Astrocyte (in vitro differentiated cells and primary cell): ENCODE measurements at regions not wholly inside any gene's neighbourhood (a gene's known extent, or its start where the extent isn't known, plus 50 kb on each side); places are given as distances from the start of the nearest gene placed in this dataset.

Source experiments
- DNase-seq: peaks from one replicate; pipeline ENCODE4 v3.0.0-alpha.2; 2010; ENCODE audit warnings: low read depth
- FAIRE-seq: peaks from 2 replicates; lab custom pipeline; 2011; peaks lifted over from hg19 to GRCh38; lab: Jason Lieb, UNC
- H2AFZ ChIP-seq: 2 replicates; pipeline ENCODE4 v1.6.0; 2012; ENCODE audit warnings: low read depth, low read length, inconsistent platforms
- H3K27ac ChIP-seq: 2 replicates; pipeline ENCODE4 v1.5.1; 2011; ENCODE audit warnings: low read depth, low read length, inconsistent platforms
- H3K27me3 ChIP-seq: 2 replicates; pipeline ENCODE4 v1.6.0; 2011; ENCODE audit warnings: low read length, inconsistent platforms; ENCODE audit not compliant: insufficient read depth
- H3K36me3 ChIP-seq: 2 replicates; pipeline ENCODE4 v1.5.1; 2011; ENCODE audit warnings: low read length, inconsistent platforms; ENCODE audit not compliant: insufficient read depth
- H3K4me1 ChIP-seq: 2 replicates; pipeline ENCODE4 v1.5.1; 2011; ENCODE audit warnings: low read length, inconsistent platforms; ENCODE audit not compliant: insufficient read depth
- H3K4me2 ChIP-seq: 2 replicates; pipeline ENCODE4 v1.6.0; 2012; ENCODE audit warnings: low read length, inconsistent platforms
- H3K4me3 ChIP-seq: 2 replicates; pipeline ENCODE4 v1.5.1; 2011; ENCODE audit warnings: low read depth, mild to moderate bottlenecking, low read length, inconsistent platforms; ENCODE audit not compliant: insufficient read depth
- H3K79me2 ChIP-seq: 2 replicates; pipeline ENCODE4 v1.6.0; 2012; ENCODE audit warnings: mild to moderate bottlenecking, low read length, inconsistent platforms; ENCODE audit not compliant: insufficient read depth
- H3K9ac ChIP-seq: 2 replicates; pipeline ENCODE4 v1.6.0; 2012; ENCODE audit warnings: mild to moderate bottlenecking, low read length, inconsistent platforms
- H3K9me3 ChIP-seq: 2 replicates; pipeline ENCODE4 v1.5.1; 2012; ENCODE audit warnings: low read depth, mild to moderate bottlenecking, low read length, inconsistent platforms; ENCODE audit not compliant: insufficient read depth
- H4K20me1 ChIP-seq: 2 replicates; pipeline ENCODE4 v1.6.0; 2012; ENCODE audit warnings: low read length, inconsistent platforms; ENCODE audit not compliant: insufficient read depth
- H3K27ac Mint-ChIP-seq: one replicate; pipeline ENCODE4 v1.8.0; 2021; ENCODE audit warnings: mild to moderate bottlenecking, mixed read lengths; ENCODE audit not compliant: unreplicated experiment
- H3K27me3 Mint-ChIP-seq: one replicate; pipeline ENCODE4 v1.8.0; 2021; ENCODE audit warnings: low read depth, mixed read lengths; ENCODE audit not compliant: unreplicated experiment
- H3K36me3 Mint-ChIP-seq: one replicate; pipeline ENCODE4 v1.8.0; 2021; ENCODE audit warnings: low read depth, mixed read lengths; ENCODE audit not compliant: unreplicated experiment
- H3K4me1 Mint-ChIP-seq: one replicate; pipeline ENCODE4 v1.8.0; 2021; ENCODE audit warnings: low read depth, mixed read lengths; ENCODE audit not compliant: unreplicated experiment
- H3K4me3 Mint-ChIP-seq: one replicate; pipeline ENCODE4 v1.8.0; 2021; ENCODE audit warnings: mild to moderate bottlenecking, moderate library complexity, mixed read lengths; ENCODE audit not compliant: unreplicated experiment
- H3K9me3 Mint-ChIP-seq: one replicate; pipeline ENCODE4 v1.8.0; 2021; ENCODE audit warnings: mild to moderate bottlenecking, mixed read lengths; ENCODE audit not compliant: unreplicated experiment
- EZH2 ChIP-seq: IDR thresholded peaks from 2 replicates; pipeline ENCODE4 v1.6.1; 2012; ENCODE audit warnings: mild to moderate bottlenecking, low read length, inconsistent platforms; ENCODE audit not compliant: insufficient read depth
- TF ChIP-seq, protein P1 (sequence below): IDR thresholded peaks from 2 replicates; pipeline ENCODE4 v1.5.1; 2011; ENCODE audit warnings: low read depth, mild to moderate bottlenecking, inconsistent platforms, low read length, moderate library complexity; ENCODE audit not compliant: insufficient read depth

DNA sequence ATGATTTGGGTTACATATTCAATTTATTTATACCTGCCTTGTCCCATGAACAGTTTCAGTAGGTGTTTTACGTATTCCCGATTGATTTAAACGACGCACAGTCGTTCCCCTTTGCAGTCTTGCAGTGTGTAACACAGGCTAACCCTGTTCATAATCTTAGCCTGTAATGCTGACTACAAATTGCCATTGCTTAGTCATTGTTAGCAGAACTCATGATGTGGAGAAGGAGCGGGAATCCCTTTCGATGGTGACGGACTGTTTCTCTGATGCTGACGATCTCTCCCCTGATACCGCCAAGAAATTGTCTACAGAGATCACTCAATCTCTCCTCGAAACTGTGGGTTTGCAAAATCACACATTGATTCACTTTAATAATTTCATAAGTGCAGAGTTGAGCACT, 93.2 kb downstream of the MRPL36 start:
- Histone ChIP-seq H3K79me2 (no peaks in the 10 kb centered on the region), H3K27ac (no peak overlapping the region), H3K9ac (no peak overlapping the region), H3K36me3 (no peaks in the 10 kb centered on the region), H3K4me2 (no peak overlapping the region), H4K20me1 (no peaks in the 10 kb centered on the region), H3K9me3 (peaks cover 5% of the 10 kb centered on the region), H3K4me1 (no peaks in the 10 kb centered on the region), H3K27me3 (no peaks in the 10 kb centered on the region), H3K4me3 (no peak overlapping the region), H2AFZ (no peak overlapping the region)
- DNase-seq = no peak
- Mint-ChIP-seq H3K4me3 (no peak overlapping the region), H3K36me3 (no peaks in the 10 kb centered on the region), H3K4me1 (no peaks in the 10 kb centered on the region), H3K27me3 (peaks cover 25% of the 10 kb centered on the region), H3K27ac (no peak overlapping the region), H3K9me3 (peaks cover 6% of the 10 kb centered on the region)
- FAIRE-seq = no peak
- no peak for TF ChIP-seq EZH2
- TF ChIP-seq, protein P1, sequence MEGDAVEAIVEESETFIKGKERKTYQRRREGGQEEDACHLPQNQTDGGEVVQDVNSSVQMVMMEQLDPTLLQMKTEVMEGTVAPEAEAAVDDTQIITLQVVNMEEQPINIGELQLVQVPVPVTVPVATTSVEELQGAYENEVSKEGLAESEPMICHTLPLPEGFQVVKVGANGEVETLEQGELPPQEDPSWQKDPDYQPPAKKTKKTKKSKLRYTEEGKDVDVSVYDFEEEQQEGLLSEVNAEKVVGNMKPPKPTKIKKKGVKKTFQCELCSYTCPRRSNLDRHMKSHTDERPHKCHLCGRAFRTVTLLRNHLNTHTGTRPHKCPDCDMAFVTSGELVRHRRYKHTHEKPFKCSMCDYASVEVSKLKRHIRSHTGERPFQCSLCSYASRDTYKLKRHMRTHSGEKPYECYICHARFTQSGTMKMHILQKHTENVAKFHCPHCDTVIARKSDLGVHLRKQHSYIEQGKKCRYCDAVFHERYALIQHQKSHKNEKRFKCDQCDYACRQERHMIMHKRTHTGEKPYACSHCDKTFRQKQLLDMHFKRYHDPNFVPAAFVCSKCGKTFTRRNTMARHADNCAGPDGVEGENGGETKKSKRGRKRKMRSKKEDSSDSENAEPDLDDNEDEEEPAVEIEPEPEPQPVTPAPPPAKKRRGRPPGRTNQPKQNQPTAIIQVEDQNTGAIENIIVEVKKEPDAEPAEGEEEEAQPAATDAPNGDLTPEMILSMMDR = no peak

GRCh38 chr5:1706021-1706420, 93.6 kb downstream of the MRPL36 start:
- Histone ChIP-seq H3K9ac (no peak overlapping the region), H3K9me3 (peaks cover 5% of the 10 kb centered on the region), H3K36me3 (no peaks in the 10 kb centered on the region), H2AFZ (no peak overlapping the region), H3K27ac (no peak overlapping the region), H3K4me1 (no peaks in the 10 kb centered on the region), H3K27me3 (no peaks in the 10 kb centered on the region), H3K4me2 (no peak overlapping the region), H4K20me1 (no peaks in the 10 kb centered on the region), H3K4me3 (no peak overlapping the region), H3K79me2 (no peaks in the 10 kb centered on the region)
- FAIRE-seq (no peak), DNase-seq (no peak)
- Mint-ChIP-seq H3K27me3 (peaks cover 25% of the 10 kb centered on the region), H3K36me3 (no peaks in the 10 kb centered on the region), H3K4me3 (no peak overlapping the region), H3K4me1 (no peaks in the 10 kb centered on the region), H3K9me3 (peaks cover 4% of the 10 kb centered on the region), H3K27ac (no peak overlapping the region)
- TF ChIP-seq, protein P1 = no peak
- no peak for TF ChIP-seq EZH2

- Histone ChIP-seq H3K27ac (no peak overlapping the region), H3K9me3 (peaks cover 5% of the 10 kb centered on the region), H3K36me3 (no peaks in the 10 kb centered on the region), H2AFZ (no peak overlapping the region), H3K4me3 (no peak overlapping the region), H3K27me3 (no peaks in the 10 kb centered on the region), H3K4me2 (no peak overlapping the region), H3K9ac (no peak overlapping the region), H3K4me1 (no peaks in the 10 kb centered on the region), H3K79me2 (no peaks in the 10 kb centered on the region), H4K20me1 (no peaks in the 10 kb centered on the region)
- Mint-ChIP-seq H3K36me3 (no peaks in the 10 kb centered on the region), H3K9me3 (peaks cover 6% of the 10 kb centered on the region), H3K4me3 (no peak overlapping the region), H3K27me3 (peaks cover 23% of the 10 kb centered on the region), H3K27ac (no peak overlapping the region), H3K4me1 (no peaks in the 10 kb centered on the region)
- DNase-seq (no peak), FAIRE-seq (no peak)
- no peak for TF ChIP-seq EZH2
- TF ChIP-seq, protein P1 = no peak
These were observed 95.0 kb downstream of the MRPL36 start for GRCh38 chr5:1704676-1705075.
